Anterior cingulate cortex (tissue), 58 donors: ENCODE measurements at regions not wholly inside any gene's neighbourhood (a gene's known extent, or its start where the extent isn't known, plus 50 kb on each side); places are given as distances from the start of the nearest gene placed in this dataset.

Experiments
- DNase-seq, 58 donors: peaks; one replicate each; lab custom pipeline; 2025; lab: John Stamatoyannopoulos, UW

GRCh38 chr13:47216176-47216822 is 319.4 kb upstream of the HTR2A start:
- DNase-seq, result no peak

- no peak for DNase-seq
These were observed 318.9 kb upstream of the HTR2A start for GRCh38 chr13:47215736-47216135.

- DNase-seq, result no peak
These were observed 316.2 kb upstream of the HTR2A start for GRCh38 chr13:47213047-47213446.

- DNase-seq, result no peak
These were observed 314.3 kb upstream of the HTR2A start for GRCh38 chr13:47211106-47211505.

- no peak for DNase-seq
These were observed 309.3 kb upstream of the HTR2A start for GRCh38 chr13:47206111-47206510.

GRCh38 chr13:47190696-47191305 is 293.9 kb upstream of the HTR2A start:
- no peak for DNase-seq

GRCh38 chr13:47188802-47189201 is 291.9 kb upstream of the HTR2A start:
- DNase-seq, result no peak

GRCh38 chr13:47186471-47186870 is 289.6 kb upstream of the HTR2A start:
- no peak for DNase-seq

- DNase-seq, result no peak
These were observed 287.5 kb upstream of the HTR2A start for GRCh38 chr13:47184321-47184720.

- no peak for DNase-seq
These were observed 282.5 kb upstream of the HTR2A start for GRCh38 chr13:47179321-47179720.

- DNase-seq, result no peak
These were observed 281.5 kb upstream of the HTR2A start for GRCh38 chr13:47178090-47178950.

- no peak for DNase-seq
These were observed 278.5 kb upstream of the HTR2A start for GRCh38 chr13:47175172-47175866.

GRCh38 chr13:47170971-47171370 is 274.1 kb upstream of the HTR2A start:
- no peak for DNase-seq

GRCh38 chr13:47168618-47169017 is 271.8 kb upstream of the HTR2A start:
- DNase-seq, result no peak

GRCh38 chr13:47168066-47168465 is 271.2 kb upstream of the HTR2A start:
- no peak for DNase-seq

- DNase-seq, result no peak
These were observed 269.5 kb upstream of the HTR2A start for GRCh38 chr13:47166336-47166735.

GRCh38 chr13:47159853-47160550 is 263.1 kb upstream of the HTR2A start:
- DNase-seq, result no peak

GRCh38 chr13:47158593-47158992 is 261.7 kb upstream of the HTR2A start:
- DNase-seq, result no peak

- no peak for DNase-seq
These were observed 251.7 kb upstream of the HTR2A start for GRCh38 chr13:47148543-47148942.

- no peak for DNase-seq
These were observed 250.9 kb upstream of the HTR2A start for GRCh38 chr13:47147812-47148119.
